Spleen (tissue), 7 donors: ENCODE measurements at regions not wholly inside any gene's neighbourhood (a gene's known extent, or its start where the extent isn't known, plus 50 kb on each side); places are given as distances from the start of the nearest gene placed in this dataset.

Source experiments
- POLR2A ChIP-seq, 3 donors: fragments of 450-650 bp; IDR thresholded peaks; one replicate each; pipeline ENCODE4 v1.5.1; 2017; ENCODE audit warnings: antibody characterized with exemption in 3 of 3, mild to moderate bottlenecking in 1 of 3
- POLR2AphosphoS5 ChIP-seq, 3 donors: sonication (generic); formaldehyde crosslinking; IDR thresholded peaks; one replicate each; pipeline ENCODE4 v1.5.1; 2017; ENCODE audit warnings: antibody characterized with exemption in 3 of 3
- TF ChIP-seq, protein P1 (sequence below), 11 experiments: fragments of 200-600 bp in 7 of 11; fragments of 450-650 bp in 4 of 11; sonication (generic) in 4 of 11; IDR thresholded peaks in 8 of 11; conservative IDR thresholded peaks in 3 of 11; 1 replicate in 7 of 11; 2 replicates in 4 of 11; pipeline versions ENCODE4 v1.4.0 to v1.8.0; 2016 to 2021; ENCODE audit warnings: antibody characterized with exemption in 11 of 11, inconsistent platforms in 4 of 11, mild to moderate bottlenecking in 1 of 11
- donor health status: DM: no; HTN: no; CAD: no; lungs with moderate emphysema.
- donor health status: DM: no; HTN: no; CAD: no.
- donor health status: DM: no; HTN: no; CAD: no.

DNA sequence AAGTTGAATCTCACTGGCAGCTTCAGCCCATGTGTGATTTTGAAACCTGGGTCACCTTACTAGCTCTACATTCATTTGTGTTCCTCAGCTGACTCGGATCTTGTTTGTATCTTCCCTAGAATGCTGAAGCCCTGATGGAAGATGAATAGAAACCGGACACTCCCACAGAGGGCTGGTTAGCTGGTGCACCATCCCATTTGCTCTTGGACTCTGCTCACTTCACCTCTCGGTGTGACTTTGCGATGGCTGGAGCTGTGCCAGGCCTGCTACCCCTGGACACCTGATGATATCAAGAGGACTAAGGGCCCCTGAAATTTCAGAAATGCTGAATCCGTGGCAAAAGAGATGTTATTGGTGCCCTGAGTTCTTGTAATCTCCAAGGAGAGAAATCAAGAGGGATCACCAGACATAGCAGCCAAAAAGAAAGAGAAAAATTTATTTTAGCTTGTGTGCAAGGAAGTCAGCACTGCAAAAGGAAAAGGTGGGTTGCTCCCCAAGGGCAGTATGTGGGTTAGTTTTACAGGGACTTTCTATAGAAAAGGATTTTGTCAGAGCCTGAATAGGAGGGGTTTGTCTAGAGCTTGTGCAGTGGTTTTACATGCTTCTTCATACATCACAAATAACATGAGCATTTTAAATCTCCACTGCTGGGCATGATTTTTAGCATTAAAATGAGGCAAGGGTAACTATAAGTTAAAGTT, 426.3 kb upstream of the NOX3 start:
- TF ChIP-seq POLR2A (IDR thresholded peaks at IDR 0.05) = no peak
- TF ChIP-seq, protein P1, sequence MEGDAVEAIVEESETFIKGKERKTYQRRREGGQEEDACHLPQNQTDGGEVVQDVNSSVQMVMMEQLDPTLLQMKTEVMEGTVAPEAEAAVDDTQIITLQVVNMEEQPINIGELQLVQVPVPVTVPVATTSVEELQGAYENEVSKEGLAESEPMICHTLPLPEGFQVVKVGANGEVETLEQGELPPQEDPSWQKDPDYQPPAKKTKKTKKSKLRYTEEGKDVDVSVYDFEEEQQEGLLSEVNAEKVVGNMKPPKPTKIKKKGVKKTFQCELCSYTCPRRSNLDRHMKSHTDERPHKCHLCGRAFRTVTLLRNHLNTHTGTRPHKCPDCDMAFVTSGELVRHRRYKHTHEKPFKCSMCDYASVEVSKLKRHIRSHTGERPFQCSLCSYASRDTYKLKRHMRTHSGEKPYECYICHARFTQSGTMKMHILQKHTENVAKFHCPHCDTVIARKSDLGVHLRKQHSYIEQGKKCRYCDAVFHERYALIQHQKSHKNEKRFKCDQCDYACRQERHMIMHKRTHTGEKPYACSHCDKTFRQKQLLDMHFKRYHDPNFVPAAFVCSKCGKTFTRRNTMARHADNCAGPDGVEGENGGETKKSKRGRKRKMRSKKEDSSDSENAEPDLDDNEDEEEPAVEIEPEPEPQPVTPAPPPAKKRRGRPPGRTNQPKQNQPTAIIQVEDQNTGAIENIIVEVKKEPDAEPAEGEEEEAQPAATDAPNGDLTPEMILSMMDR (IDR thresholded peaks at IDR 0.05 in 8 of 11, conservative IDR thresholded peaks at IDR 0.05 in 3 of 11) = no peak
- TF ChIP-seq POLR2AphosphoS5 (IDR thresholded peaks at IDR 0.05) = no peak
